GM21737 (cell line): ENCODE measurements at regions not wholly inside any gene's neighbourhood (a gene's known extent, or its start where the extent isn't known, plus 50 kb on each side); places are given as distances from the start of the nearest gene placed in this dataset.

Experiments
- ATAC-seq: cut with Tn5 transposase; IDR thresholded peaks from one replicate; pipeline ENCODE4 v1.9.1; 2021; ENCODE audit warnings: mild to moderate bottlenecking, moderate library complexity; ENCODE audit not compliant: unreplicated experiment

- ATAC-seq: no peak
Observed at GRCh38 chr4:165666836-165667235, 206.2 kb upstream of the TLL1 start.

- ATAC-seq: no peak
Observed at GRCh38 chr4:165667969-165668368, 205.1 kb upstream of the TLL1 start.

GRCh38 chr4:165668694-165669093, 204.3 kb upstream of the TLL1 start:
- ATAC-seq: no peak

- no peak for ATAC-seq
Observed at GRCh38 chr4:165677081-165677480, 196.0 kb upstream of the TLL1 start.

- ATAC-seq: no peak
Observed at GRCh38 chr4:165678236-165678935, 194.7 kb upstream of the TLL1 start.

GRCh38 chr4:165678936-165679325, 194.1 kb upstream of the TLL1 start:
- no peak for ATAC-seq

- no peak for ATAC-seq
Observed at GRCh38 chr4:165680821-165681220, 192.2 kb upstream of the TLL1 start.

GRCh38 chr4:165682611-165683010, 190.4 kb upstream of the TLL1 start:
- ATAC-seq: no peak

GRCh38 chr4:165684177-165684805, 188.7 kb upstream of the TLL1 start:
- ATAC-seq: no peak

GRCh38 chr4:165686756-165687155, 186.3 kb upstream of the TLL1 start:
- ATAC-seq: no peak

- ATAC-seq: no peak
Observed at GRCh38 chr4:165689159-165689558, 183.9 kb upstream of the TLL1 start.

- ATAC-seq: no peak
Observed at GRCh38 chr4:165692082-165692481, 181.0 kb upstream of the TLL1 start.

- no peak for ATAC-seq
Observed at GRCh38 chr4:165698272-165698671, 174.8 kb upstream of the TLL1 start.

- no peak for ATAC-seq
Observed at GRCh38 chr4:165699055-165699454, 174.0 kb upstream of the TLL1 start.

- ATAC-seq: no peak
Observed at GRCh38 chr4:165700855-165701254, 172.2 kb upstream of the TLL1 start.

- ATAC-seq: no peak
Observed at GRCh38 chr4:165707128-165707527, 165.9 kb upstream of the TLL1 start.

- ATAC-seq: no peak
Observed at GRCh38 chr4:165709516-165709915, 163.5 kb upstream of the TLL1 start.

GRCh38 chr4:165709973-165710526, 163.0 kb upstream of the TLL1 start:
- ATAC-seq: no peak

- no peak for ATAC-seq
Observed at GRCh38 chr4:165711436-165711835, 161.6 kb upstream of the TLL1 start.

GRCh38 chr4:165711912-165712311, 161.1 kb upstream of the TLL1 start:
- no peak for ATAC-seq

GRCh38 chr4:165714650-165715049, 158.4 kb upstream of the TLL1 start:
- ATAC-seq: no peak

- ATAC-seq: no peak
Observed at GRCh38 chr4:165715211-165715610, 157.8 kb upstream of the TLL1 start.
